Neural progenitor cell (in vitro differentiated cells): ENCODE measurements at regions not wholly inside any gene's neighbourhood (a gene's known extent, or its start where the extent isn't known, plus 50 kb on each side); places are given as distances from the start of the nearest gene placed in this dataset.

ENCODE experiments used
- DNase-seq: peaks from one replicate; pipeline ENCODE4 v3.0.0-alpha.2; 2016; ENCODE audit warnings: low spot score
- H2AFZ ChIP-seq: fragments of 200-600 bp; sonication (generic); replicated peaks from 2 replicates; pipeline ENCODE4 v1.6.1; 2016; ENCODE audit warnings: antibody characterized with exemption
- H3F3A ChIP-seq: fragments of 200-600 bp; sonication (generic); 2 replicates; pipeline ENCODE4 v1.6.1; 2016; ENCODE audit warnings: antibody characterized with exemption, low read depth
- H3K27ac ChIP-seq: fragments of 200-600 bp; sonication (generic); 2 replicates; pipeline ENCODE4 v1.5.1; 2016; ENCODE audit warnings: mild to moderate bottlenecking
- H3K27me3 ChIP-seq: fragments of 200-600 bp; sonication (generic); 2 replicates; pipeline ENCODE4 v1.6.1; 2016; ENCODE audit warnings: mild to moderate bottlenecking, moderate library complexity
- H3K36me3 ChIP-seq: fragments of 200-600 bp; sonication (generic); 2 replicates; pipeline ENCODE4 v1.5.1; 2016
- H3K4me1 ChIP-seq: fragments of 200-600 bp; sonication (generic); 2 replicates; pipeline ENCODE4 v1.6.1; 2016; ENCODE audit warnings: mixed run types
- H3K4me2 ChIP-seq: fragments of 200-600 bp; sonication (generic); 2 replicates; pipeline ENCODE4 v1.6.1; 2016
- H3K4me3 ChIP-seq: fragments of 200-600 bp; sonication (generic); 2 replicates; pipeline ENCODE4 v1.5.1; 2016
- H3K79me2 ChIP-seq: fragments of 200-600 bp; sonication (generic); 2 replicates; pipeline ENCODE4 v1.6.1; 2016; ENCODE audit warnings: low read depth
- H3K9ac ChIP-seq: fragments of 200-600 bp; sonication (generic); 2 replicates; pipeline ENCODE4 v1.6.1; 2016
- H3K9me3 ChIP-seq: fragments of 200-600 bp; sonication (generic); 2 replicates; pipeline ENCODE4 v1.5.1; 2016; ENCODE audit warnings: low read depth
- H4K20me1 ChIP-seq: fragments of 200-600 bp; sonication (generic); 2 replicates; pipeline ENCODE4 v1.6.1; 2016; ENCODE audit warnings: low read depth
- H3K27ac Mint-ChIP-seq: 3 replicates; pipeline ENCODE4 v1.8.0; 2021; ENCODE audit warnings: mixed read lengths
- H3K27me3 Mint-ChIP-seq: 2 replicates; pipeline ENCODE4 v1.8.0; 2022; ENCODE audit warnings: low read depth, mild to moderate bottlenecking, inconsistent platforms, moderate library complexity, mixed read lengths; ENCODE audit not compliant: insufficient read depth
- H3K36me3 Mint-ChIP-seq: 3 replicates; pipeline ENCODE4 v1.8.0; 2021; ENCODE audit warnings: mixed read lengths
- H3K4me1 Mint-ChIP-seq: 3 replicates; pipeline ENCODE4 v1.8.0; 2021; ENCODE audit warnings: mixed read lengths
- H3K4me3 Mint-ChIP-seq: 3 replicates; pipeline ENCODE4 v1.8.0; 2021; ENCODE audit warnings: mild to moderate bottlenecking, moderate library complexity, mixed read lengths
- H3K9me3 Mint-ChIP-seq: 3 replicates; pipeline ENCODE4 v1.8.0; 2020; ENCODE audit warnings: mixed read lengths
- EZH2 ChIP-seq: fragments of 200-600 bp; sonication (generic); IDR thresholded peaks from 2 replicates; pipeline ENCODE4 v1.6.1; 2017; ENCODE audit warnings: antibody characterized with exemption, mild to moderate bottlenecking, moderate library complexity
- EZH2phosphoT487 ChIP-seq: fragments of 200-600 bp; sonication (generic); IDR thresholded peaks from 2 replicates; pipeline ENCODE4 v1.6.1; 2017; ENCODE audit warnings: antibody characterized with exemption
- TF ChIP-seq, protein P1 (sequence below): fragments of 200-600 bp; sonication (generic); IDR thresholded peaks from 2 replicates; pipeline ENCODE4 v1.5.1; 2017; ENCODE audit warnings: antibody characterized with exemption, mild to moderate bottlenecking

DNA sequence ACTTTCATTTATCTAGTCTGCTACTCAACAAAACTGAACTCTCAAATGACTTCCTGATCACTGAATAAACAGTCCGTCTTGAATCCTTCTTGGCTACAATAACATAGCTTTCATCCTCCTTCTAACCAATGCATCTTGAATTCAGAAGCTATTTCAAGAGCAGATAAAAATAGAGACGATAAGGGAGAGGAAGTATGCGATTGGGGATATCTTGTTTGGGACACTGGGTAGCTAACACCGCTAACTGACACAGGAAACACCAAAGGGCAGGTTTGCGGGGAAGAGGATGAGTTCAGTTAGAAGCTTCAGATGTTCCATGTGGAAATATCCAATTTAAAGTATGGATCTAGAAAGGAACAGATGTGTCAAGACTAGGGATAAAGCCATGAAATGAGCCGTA lies 102.5 kb downstream of the SLC41A2 start:
- TF ChIP-seq EZH2 (no peak), EZH2phosphoT487 (no peak)
- TF ChIP-seq, protein P1, sequence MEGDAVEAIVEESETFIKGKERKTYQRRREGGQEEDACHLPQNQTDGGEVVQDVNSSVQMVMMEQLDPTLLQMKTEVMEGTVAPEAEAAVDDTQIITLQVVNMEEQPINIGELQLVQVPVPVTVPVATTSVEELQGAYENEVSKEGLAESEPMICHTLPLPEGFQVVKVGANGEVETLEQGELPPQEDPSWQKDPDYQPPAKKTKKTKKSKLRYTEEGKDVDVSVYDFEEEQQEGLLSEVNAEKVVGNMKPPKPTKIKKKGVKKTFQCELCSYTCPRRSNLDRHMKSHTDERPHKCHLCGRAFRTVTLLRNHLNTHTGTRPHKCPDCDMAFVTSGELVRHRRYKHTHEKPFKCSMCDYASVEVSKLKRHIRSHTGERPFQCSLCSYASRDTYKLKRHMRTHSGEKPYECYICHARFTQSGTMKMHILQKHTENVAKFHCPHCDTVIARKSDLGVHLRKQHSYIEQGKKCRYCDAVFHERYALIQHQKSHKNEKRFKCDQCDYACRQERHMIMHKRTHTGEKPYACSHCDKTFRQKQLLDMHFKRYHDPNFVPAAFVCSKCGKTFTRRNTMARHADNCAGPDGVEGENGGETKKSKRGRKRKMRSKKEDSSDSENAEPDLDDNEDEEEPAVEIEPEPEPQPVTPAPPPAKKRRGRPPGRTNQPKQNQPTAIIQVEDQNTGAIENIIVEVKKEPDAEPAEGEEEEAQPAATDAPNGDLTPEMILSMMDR, result no peak
- H3K9ac ChIP-seq, result no peak overlapping the region
- no peaks in the 10 kb centered on the region for H3K9me3 ChIP-seq
- Mint-ChIP-seq H3K27ac (no peak overlapping the region), H3K36me3 (no peaks in the 10 kb centered on the region), H3K4me3 (no peak overlapping the region), H3K9me3 (no peaks in the 10 kb centered on the region), H3K4me1 (no peaks in the 10 kb centered on the region), H3K27me3 (no peaks in the 10 kb centered on the region)
- no peak overlapping the region for H3K27ac ChIP-seq
- H3K27me3 ChIP-seq, result no peaks in the 10 kb centered on the region
- no peaks in the 10 kb centered on the region for H3K79me2 ChIP-seq
- no peaks in the 10 kb centered on the region for H3K36me3 ChIP-seq
- no peak overlapping the region for H2AFZ ChIP-seq
- no peaks in the 10 kb centered on the region for H3K4me1 ChIP-seq
- no peak overlapping the region for H3K4me3 ChIP-seq
- H4K20me1 ChIP-seq, result no peaks in the 10 kb centered on the region
- no peak for DNase-seq
- H3F3A ChIP-seq, result no peaks in the 10 kb centered on the region
- no peak overlapping the region for H3K4me2 ChIP-seq

DNA sequence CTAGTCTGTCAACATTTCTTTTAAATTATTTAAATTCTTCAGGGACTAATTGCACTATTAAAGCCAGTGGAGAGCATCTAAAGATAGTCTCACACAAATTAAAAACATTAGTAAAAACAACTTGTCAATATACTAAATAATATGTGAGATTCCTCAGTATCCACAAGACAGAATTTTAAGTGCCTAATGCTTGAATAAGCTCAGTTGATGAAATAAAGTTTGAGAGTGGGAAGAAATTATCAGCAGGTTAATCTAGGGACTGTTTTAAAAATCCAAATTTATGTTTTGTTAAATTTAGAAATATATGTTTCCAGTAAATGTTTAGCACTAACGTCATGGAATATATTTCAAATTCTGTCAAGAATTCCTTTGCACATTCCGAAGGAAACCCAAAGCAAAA lies 105.2 kb downstream of the SLC41A2 start:
- Histone ChIP-seq H3K27me3 (no peaks in the 10 kb centered on the region), H3K4me1 (no peaks in the 10 kb centered on the region), H3K9me3 (no peaks in the 10 kb centered on the region), H3K9ac (no peak overlapping the region), H2AFZ (no peak overlapping the region), H3F3A (no peaks in the 10 kb centered on the region), H3K4me2 (no peak overlapping the region), H3K36me3 (no peaks in the 10 kb centered on the region), H4K20me1 (no peaks in the 10 kb centered on the region), H3K4me3 (no peak overlapping the region), H3K79me2 (no peaks in the 10 kb centered on the region), H3K27ac (no peak overlapping the region)
- Mint-ChIP-seq H3K4me3 (no peak overlapping the region), H3K36me3 (no peaks in the 10 kb centered on the region), H3K4me1 (no peaks in the 10 kb centered on the region), H3K27me3 (no peaks in the 10 kb centered on the region), H3K9me3 (no peaks in the 10 kb centered on the region), H3K27ac (no peak overlapping the region)
- DNase-seq, result no peak
- TF ChIP-seq EZH2 (no peak), EZH2phosphoT487 (no peak)
- TF ChIP-seq, protein P1, result no peak

DNA sequence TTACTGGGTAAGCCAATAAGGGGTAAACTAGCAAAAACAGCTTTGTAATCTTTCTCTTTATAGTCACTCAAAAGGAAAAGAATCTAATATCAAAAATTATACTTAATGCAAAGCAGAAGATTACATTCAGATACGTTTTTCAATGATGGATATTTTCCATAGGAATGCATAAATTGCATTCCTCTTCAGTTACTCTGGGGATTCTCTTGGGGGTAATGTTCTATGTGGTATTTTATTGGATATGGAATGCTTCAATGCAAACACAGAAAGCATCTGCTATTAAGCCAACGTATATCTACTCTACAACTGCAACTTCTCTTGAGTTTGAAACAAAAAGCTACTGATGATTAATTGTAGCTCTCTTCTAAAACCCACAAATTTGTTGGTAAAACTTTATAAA lies 106.0 kb downstream of the SLC41A2 start:
- H3K9me3 Mint-ChIP-seq, result no peaks in the 10 kb centered on the region
- DNase-seq, result no peak
- Histone ChIP-seq H3K27ac (no peak overlapping the region), H3K9me3 (no peaks in the 10 kb centered on the region), H3K27me3 (no peaks in the 10 kb centered on the region), H4K20me1 (no peaks in the 10 kb centered on the region), H3K4me1 (no peaks in the 10 kb centered on the region), H3F3A (no peaks in the 10 kb centered on the region), H3K4me2 (no peak overlapping the region), H3K36me3 (no peaks in the 10 kb centered on the region), H3K9ac (no peak overlapping the region), H2AFZ (no peak overlapping the region), H3K4me3 (no peak overlapping the region), H3K79me2 (no peaks in the 10 kb centered on the region)
- H3K27ac Mint-ChIP-seq, result no peak overlapping the region
- TF ChIP-seq EZH2phosphoT487, result no peak
- no peak for TF ChIP-seq EZH2
- TF ChIP-seq, protein P1, result no peak
- no peaks in the 10 kb centered on the region for H3K4me1 Mint-ChIP-seq
- H3K4me3 Mint-ChIP-seq, result no peak overlapping the region
- no peaks in the 10 kb centered on the region for H3K36me3 Mint-ChIP-seq
- no peaks in the 10 kb centered on the region for H3K27me3 Mint-ChIP-seq

DNA sequence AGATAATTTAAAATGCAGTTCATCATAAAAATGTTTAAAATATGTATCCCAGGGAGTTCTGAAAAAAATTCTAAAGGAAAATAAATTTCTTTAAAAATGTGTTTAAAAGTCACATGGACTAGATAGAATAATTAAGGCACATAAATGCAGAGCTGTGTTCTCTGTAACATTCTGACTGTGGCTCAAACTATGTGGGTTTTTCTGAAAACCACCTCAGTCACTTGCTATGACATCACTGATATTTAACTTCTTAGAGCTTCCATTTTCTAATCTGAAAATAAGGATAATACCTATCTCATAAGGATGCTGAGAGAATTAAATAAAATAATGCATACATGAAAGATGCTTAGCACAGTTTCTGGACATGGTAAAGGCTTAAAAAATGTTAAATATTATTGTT lies 107.3 kb downstream of the SLC41A2 start:
- H2AFZ ChIP-seq, result no peak overlapping the region
- no peaks in the 10 kb centered on the region for H3K9me3 Mint-ChIP-seq
- H3K27ac ChIP-seq, result no peak overlapping the region
- H4K20me1 ChIP-seq, result no peaks in the 10 kb centered on the region
- no peaks in the 10 kb centered on the region for H3K4me1 Mint-ChIP-seq
- H3K79me2 ChIP-seq, result no peaks in the 10 kb centered on the region
- no peak overlapping the region for H3K4me3 ChIP-seq
- no peak overlapping the region for H3K4me2 ChIP-seq
- no peak overlapping the region for H3K4me3 Mint-ChIP-seq
- no peaks in the 10 kb centered on the region for H3K4me1 ChIP-seq
- DNase-seq, result no peak
- no peaks in the 10 kb centered on the region for H3F3A ChIP-seq
- H3K36me3 Mint-ChIP-seq, result no peaks in the 10 kb centered on the region
- no peak overlapping the region for H3K9ac ChIP-seq
- no peak overlapping the region for H3K27ac Mint-ChIP-seq
- H3K27me3 Mint-ChIP-seq, result no peaks in the 10 kb centered on the region
- H3K36me3 ChIP-seq, result no peaks in the 10 kb centered on the region
- TF ChIP-seq EZH2 (no peak), EZH2phosphoT487 (no peak)
- TF ChIP-seq, protein P1, result no peak
- H3K9me3 ChIP-seq, result no peaks in the 10 kb centered on the region
- no peaks in the 10 kb centered on the region for H3K27me3 ChIP-seq
